ENCODE measurements at regions not wholly inside any gene's neighbourhood (a gene's known extent, or its start where the extent isn't known, plus 50 kb on each side); places are given as distances from the start of the nearest gene placed in this dataset.

- H3K36me3 Mint-ChIP-seq (ENCODE audit: low read depth), result no peaks in the 10 kb centered on the region
- POLR2A ChIA-PET, result no interaction called here
Measured at GRCh38 chr1:201618905-201619304, 80.0 kb downstream of the NAV1 start.

GRCh38 chr1:201619513-201619912 is 80.6 kb downstream of the NAV1 start:
- no peak for DNase-seq
- Mint-ChIP-seq H3K27me3 (peaks cover 3% of the 10 kb centered on the region), H3K9me3 (no peaks in the 10 kb centered on the region), H3K36me3 (ENCODE audit: low read depth) (no peaks in the 10 kb centered on the region), H3K27ac (no peak overlapping the region), H3K4me3 (no peak overlapping the region), H3K4me1 (no peaks in the 10 kb centered on the region)
- CTCF ChIA-PET, result no interaction called here
- POLR2A ChIA-PET, result no interaction called here

More at GRCh38 chr1:201618905-201619304, 80.0 kb downstream of the NAV1 start:
- Mint-ChIP-seq H3K4me3 (no peak overlapping the region), H3K27ac (no peak overlapping the region), H3K27me3 (peaks cover 3% of the 10 kb centered on the region), H3K9me3 (no peaks in the 10 kb centered on the region), H3K4me1 (no peaks in the 10 kb centered on the region)
- DNase-seq, result no peak
- CTCF ChIA-PET, result no interaction called here

DNA sequence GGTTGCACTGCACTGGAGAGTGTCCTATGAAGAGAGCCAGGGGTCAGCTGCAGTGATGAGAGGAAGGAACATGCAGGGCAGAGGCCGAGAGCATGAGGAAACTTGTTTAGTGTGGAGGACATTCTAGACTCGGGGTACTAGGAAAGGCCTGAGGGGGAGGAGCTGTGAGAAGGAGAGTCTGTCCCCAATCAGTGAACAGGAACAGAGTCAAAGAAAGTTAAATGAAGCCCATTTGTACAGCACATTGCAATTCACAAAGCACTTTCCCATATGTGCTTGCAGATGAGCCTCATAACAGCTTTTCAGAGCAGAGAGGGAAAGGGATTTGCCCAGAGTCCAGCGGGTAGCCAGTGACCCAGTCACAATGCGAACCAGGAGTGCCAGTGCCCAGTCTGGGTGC is 83.4 kb downstream of the NAV1 start:
- CTCF ChIA-PET, result no interaction called here
- no peak overlapping the region for H3K27ac Mint-ChIP-seq
- H3K27me3 Mint-ChIP-seq, result no peaks in the 10 kb centered on the region
- POLR2A ChIA-PET, result no interaction called here
- no peak overlapping the region for H3K4me3 Mint-ChIP-seq
- no peaks in the 10 kb centered on the region for H3K9me3 Mint-ChIP-seq
- no peak for DNase-seq
- H3K36me3 Mint-ChIP-seq (ENCODE audit: low read depth), result no peaks in the 10 kb centered on the region
- H3K4me1 Mint-ChIP-seq, result no peaks in the 10 kb centered on the region

DNA sequence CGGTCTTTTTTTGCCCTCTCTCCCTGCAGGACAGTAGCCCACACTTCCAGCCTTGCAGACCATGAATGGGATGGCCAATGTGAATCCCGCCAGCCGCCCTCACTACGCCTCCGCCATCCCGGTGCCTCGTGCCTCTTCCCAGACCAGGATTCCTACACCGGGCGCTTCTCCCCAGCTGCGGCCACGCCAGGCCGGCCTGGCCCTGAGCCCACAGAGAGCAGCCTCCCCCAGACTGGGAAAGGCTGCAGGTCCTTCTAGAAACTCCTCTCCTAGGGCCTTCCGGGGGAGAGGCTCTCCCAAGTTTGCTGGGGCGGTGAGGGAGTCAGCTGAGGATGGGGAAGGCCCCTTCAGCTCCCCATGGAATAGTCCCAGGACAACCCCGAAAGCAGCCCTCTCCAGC is 83.9 kb downstream of the NAV1 start:
- H3K36me3 Mint-ChIP-seq (ENCODE audit: low read depth), result no peaks in the 10 kb centered on the region
- no peaks in the 10 kb centered on the region for H3K9me3 Mint-ChIP-seq
- H3K4me3 Mint-ChIP-seq, result no peak overlapping the region
- DNase-seq, result no peak
- CTCF ChIA-PET, result no interaction called here
- no peak overlapping the region for H3K27ac Mint-ChIP-seq
- POLR2A ChIA-PET, result no interaction called here
- H3K4me1 Mint-ChIP-seq, result no peaks in the 10 kb centered on the region
- no peaks in the 10 kb centered on the region for H3K27me3 Mint-ChIP-seq

DNA sequence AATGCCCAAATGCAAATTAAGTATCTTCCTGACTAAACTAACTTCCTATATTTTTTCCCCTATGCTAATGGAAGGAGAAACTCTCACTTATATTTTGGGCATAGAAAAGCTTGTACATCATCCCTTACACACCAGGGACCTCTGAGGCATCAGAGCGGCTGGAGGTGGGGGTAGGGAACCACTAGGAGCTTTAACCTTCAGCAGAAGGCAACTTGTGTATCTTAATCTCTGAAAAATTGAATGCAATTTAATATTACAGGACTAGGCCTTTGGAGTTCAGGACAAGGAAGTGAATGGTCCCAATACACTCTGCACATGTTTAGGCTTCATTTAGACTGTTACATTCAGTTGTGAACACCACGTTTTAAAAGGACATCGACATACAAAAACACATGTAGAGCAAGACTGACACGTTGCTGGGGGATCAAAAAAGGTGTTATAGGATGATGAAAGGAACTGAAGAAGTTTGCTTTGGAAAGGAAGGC is 85.9 kb downstream of the NAV1 start:
- Mint-ChIP-seq H3K4me1 (no peaks in the 10 kb centered on the region), H3K9me3 (no peaks in the 10 kb centered on the region), H3K27me3 (no peaks in the 10 kb centered on the region), H3K4me3 (no peak overlapping the region), H3K36me3 (ENCODE audit: low read depth) (no peaks in the 10 kb centered on the region), H3K27ac (no peak overlapping the region)
- ChIA-PET POLR2A (no interaction called here), CTCF (no interaction called here)
- DNase-seq, result no peak

GRCh38 chr1:201625226-201625761 is 86.4 kb downstream of the NAV1 start:
- no peak overlapping the region for H3K4me3 Mint-ChIP-seq
- H3K9me3 Mint-ChIP-seq, result no peaks in the 10 kb centered on the region
- no peaks in the 10 kb centered on the region for H3K27me3 Mint-ChIP-seq
- no peaks in the 10 kb centered on the region for H3K4me1 Mint-ChIP-seq
- no peaks in the 10 kb centered on the region for H3K36me3 Mint-ChIP-seq (ENCODE audit: low read depth)
- ChIA-PET POLR2A (no interaction called here), CTCF (no interaction called here)
- DNase-seq, result no peak
- H3K27ac Mint-ChIP-seq, result no peak overlapping the region

DNA sequence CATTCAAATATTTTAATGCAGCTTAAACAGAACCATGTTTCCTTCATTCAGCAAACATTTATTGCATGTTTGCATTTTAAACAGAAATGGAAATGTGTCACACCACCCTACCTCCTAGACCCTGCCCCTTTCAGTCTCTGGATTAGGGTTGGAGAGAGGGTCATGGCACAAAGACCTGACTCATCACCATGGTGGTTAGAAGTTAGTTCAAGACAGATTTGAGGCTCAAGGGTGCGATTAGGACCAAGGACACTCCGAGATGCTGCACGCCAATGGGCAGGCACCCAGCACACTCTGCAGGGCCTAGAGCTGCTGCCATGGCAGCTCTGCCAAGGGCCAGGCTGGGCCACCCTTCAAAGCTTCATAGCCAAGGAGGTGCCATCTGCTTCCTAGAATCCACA is 86.9 kb downstream of the NAV1 start:
- DNase-seq, result no peak
- Mint-ChIP-seq H3K27ac (no peak overlapping the region), H3K36me3 (ENCODE audit: low read depth) (no peaks in the 10 kb centered on the region), H3K4me1 (no peaks in the 10 kb centered on the region), H3K9me3 (no peaks in the 10 kb centered on the region), H3K27me3 (no peaks in the 10 kb centered on the region), H3K4me3 (no peak overlapping the region)
- ChIA-PET POLR2A (no interaction called here), CTCF (no interaction called here)

GRCh38 chr1:201626629-201627275 is 87.8 kb downstream of the NAV1 start:
- no peaks in the 10 kb centered on the region for H3K9me3 Mint-ChIP-seq
- H3K27ac Mint-ChIP-seq, result no peak overlapping the region
- no peaks in the 10 kb centered on the region for H3K27me3 Mint-ChIP-seq
- ChIA-PET CTCF (no interaction called here), POLR2A (no interaction called here)
- no peak overlapping the region for H3K4me3 Mint-ChIP-seq
- no peaks in the 10 kb centered on the region for H3K36me3 Mint-ChIP-seq (ENCODE audit: low read depth)
- H3K4me1 Mint-ChIP-seq, result no peaks in the 10 kb centered on the region
- no peak for DNase-seq

GRCh38 chr1:201628490-201628889 is 89.6 kb downstream of the NAV1 start:
- no peak for DNase-seq
- Mint-ChIP-seq H3K4me3 (no peak overlapping the region), H3K27ac (no peak overlapping the region), H3K27me3 (no peaks in the 10 kb centered on the region), H3K4me1 (no peaks in the 10 kb centered on the region), H3K36me3 (ENCODE audit: low read depth) (no peaks in the 10 kb centered on the region), H3K9me3 (no peaks in the 10 kb centered on the region)
- CTCF ChIA-PET, result no interaction called here
- POLR2A ChIA-PET, result no interaction called here

- no peaks in the 10 kb centered on the region for H3K36me3 Mint-ChIP-seq (ENCODE audit: low read depth)
- H3K4me3 Mint-ChIP-seq, result no peak overlapping the region
- ChIA-PET CTCF (no interaction called here), POLR2A (no interaction called here)
- no peaks in the 10 kb centered on the region for H3K9me3 Mint-ChIP-seq
- no peaks in the 10 kb centered on the region for H3K4me1 Mint-ChIP-seq
- no peaks in the 10 kb centered on the region for H3K27me3 Mint-ChIP-seq
- DNase-seq, result no peak
- no peak overlapping the region for H3K27ac Mint-ChIP-seq
Measured at GRCh38 chr1:201630582-201630981, 91.7 kb downstream of the NAV1 start.

DNA sequence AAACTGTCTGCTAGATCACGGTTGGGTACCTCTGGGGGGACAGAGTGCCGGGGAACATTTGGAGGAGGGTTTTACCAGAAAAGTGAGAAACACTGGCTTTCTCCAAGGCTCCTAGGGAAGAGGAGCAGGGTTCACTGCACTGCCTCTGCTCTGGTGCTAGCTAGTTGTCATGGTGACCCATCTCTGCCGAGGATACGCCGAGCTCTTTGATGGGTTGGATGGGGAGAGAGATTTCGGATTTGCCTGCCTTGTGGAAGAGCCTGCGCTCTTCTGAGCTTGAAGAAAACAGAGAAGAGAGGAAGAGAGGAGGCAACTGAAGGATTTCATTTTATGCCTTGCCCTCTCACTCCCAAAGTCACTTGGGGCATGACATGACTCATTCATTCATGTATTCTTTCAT is 92.1 kb downstream of the NAV1 start:
- Mint-ChIP-seq H3K27me3 (no peaks in the 10 kb centered on the region), H3K4me3 (no peak overlapping the region), H3K4me1 (no peaks in the 10 kb centered on the region), H3K27ac (no peak overlapping the region), H3K36me3 (ENCODE audit: low read depth) (no peaks in the 10 kb centered on the region), H3K9me3 (no peaks in the 10 kb centered on the region)
- CTCF ChIA-PET, result no interaction called here
- POLR2A ChIA-PET, result no interaction called here
- DNase-seq, result no peak

GRCh38 chr1:201632364-201632952 is 93.5 kb downstream of the NAV1 start:
- no peaks in the 10 kb centered on the region for H3K4me1 Mint-ChIP-seq
- H3K4me3 Mint-ChIP-seq, result no peak overlapping the region
- ChIA-PET CTCF (no interaction called here), POLR2A (no interaction called here)
- no peak for DNase-seq
- H3K27ac Mint-ChIP-seq, result no peak overlapping the region
- H3K36me3 Mint-ChIP-seq (ENCODE audit: low read depth), result no peaks in the 10 kb centered on the region
- no peaks in the 10 kb centered on the region for H3K9me3 Mint-ChIP-seq
- no peaks in the 10 kb centered on the region for H3K27me3 Mint-ChIP-seq

GRCh38 chr1:201633297-201633696 is 94.4 kb downstream of the NAV1 start:
- CTCF ChIA-PET, result no interaction called here

DNA sequence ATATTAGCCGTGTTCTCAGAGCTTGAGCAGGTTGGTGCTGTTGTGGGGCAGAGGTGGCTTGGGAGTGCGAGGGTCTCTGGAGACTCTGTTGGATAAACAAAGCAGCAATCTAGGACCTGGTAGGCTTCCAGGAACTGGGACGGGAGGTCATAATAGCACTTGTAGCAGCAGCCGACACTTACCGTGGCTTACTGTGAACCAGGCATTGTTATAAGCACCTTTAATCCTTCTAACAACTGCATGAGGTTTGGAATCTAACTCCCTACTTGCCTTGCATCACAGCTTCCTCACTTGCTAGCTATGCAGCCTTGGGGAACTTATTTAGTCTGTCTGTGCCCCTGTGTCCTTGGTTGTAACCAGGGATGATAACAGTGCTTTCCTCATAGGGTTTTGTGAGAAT is 94.9 kb downstream of the NAV1 start:
- ChIA-PET POLR2A (no interaction called here), CTCF (no interaction called here)
- H3K9me3 Mint-ChIP-seq, result no peaks in the 10 kb centered on the region

More at GRCh38 chr1:201633297-201633696, 94.4 kb downstream of the NAV1 start:
- Mint-ChIP-seq H3K9me3 (no peaks in the 10 kb centered on the region), H3K27ac (no peak overlapping the region), H3K4me1 (no peaks in the 10 kb centered on the region), H3K36me3 (ENCODE audit: low read depth) (no peaks in the 10 kb centered on the region), H3K4me3 (no peak overlapping the region), H3K27me3 (no peaks in the 10 kb centered on the region)
- POLR2A ChIA-PET, result no interaction called here
- no peak for DNase-seq

More for the DNA sequence above, 94.9 kb downstream of the NAV1 start:
- Mint-ChIP-seq H3K36me3 (ENCODE audit: low read depth) (no peaks in the 10 kb centered on the region), H3K27me3 (no peaks in the 10 kb centered on the region), H3K4me1 (no peaks in the 10 kb centered on the region), H3K4me3 (no peak overlapping the region), H3K27ac (no peak overlapping the region)
- DNase-seq, result no peak
